Epithelial cell of esophagus (primary cell): ENCODE measurements at regions not wholly inside any gene's neighbourhood (a gene's known extent, or its start where the extent isn't known, plus 50 kb on each side); places are given as distances from the start of the nearest gene placed in this dataset.
A peak's percentile ranks its signal among the peaks of the same experiment; 100 is the strongest.
"Not testable (repeated sequence)": the region's sequence is repeated elsewhere in the genome, so short reads cannot be mapped to it uniquely, and the experiment has no call there.

Experiments used
- DNase-seq: peaks from one replicate; pipeline ENCODE4 v3.0.0; 2010; ENCODE audit warnings: low read depth
- H3K4me3 ChIP-seq: 2 replicates; pipeline ENCODE4 v1.5.1; 2011; ENCODE audit warnings: mild to moderate bottlenecking, low read length, control low read depth
- TF ChIP-seq, protein P1 (sequence below): IDR thresholded peaks from 2 replicates; pipeline ENCODE4 v1.5.1; 2011; ENCODE audit warnings: low read depth, mild to moderate bottlenecking, low read length, control low read depth, inconsistent platforms; ENCODE audit not compliant: insufficient read depth; ENCODE audit errors: missing control alignments

DNA sequence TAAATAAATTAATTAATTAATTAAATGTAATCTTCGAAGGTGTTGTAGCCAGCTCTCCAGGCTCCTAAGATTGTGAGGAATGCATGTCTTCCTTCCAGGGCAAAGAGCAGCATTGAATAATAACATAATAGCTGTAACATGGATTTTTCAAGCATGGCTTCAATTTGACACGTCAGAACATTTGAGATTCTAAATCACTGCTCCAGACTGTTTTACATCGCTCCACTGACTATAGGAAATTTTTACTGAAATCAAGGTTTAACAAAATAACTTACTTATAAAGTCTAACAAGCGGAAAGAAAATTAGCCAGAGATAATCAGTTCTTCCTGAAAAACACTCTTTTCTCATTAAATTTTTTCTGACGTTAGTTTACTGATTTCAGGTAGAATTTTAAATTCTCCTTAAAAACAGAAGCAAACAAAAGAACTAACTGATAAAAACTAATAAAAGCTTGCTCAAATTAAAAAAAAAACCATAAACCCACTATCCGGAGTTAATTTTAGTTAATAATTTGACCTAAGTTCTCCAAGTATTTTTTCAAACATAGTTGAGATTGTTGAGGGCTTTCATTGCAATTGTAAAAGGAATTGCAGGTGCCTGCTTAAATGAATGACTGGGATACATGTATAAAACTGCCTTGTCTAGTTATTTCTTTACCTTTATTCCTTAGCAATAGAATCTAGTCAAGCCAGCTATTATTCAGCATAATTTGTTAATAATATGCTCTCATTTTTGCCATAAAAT lies 51.2 kb upstream of the SGCE start:
- H3K4me3 ChIP-seq = no peak overlapping the region
- TF ChIP-seq, protein P1, sequence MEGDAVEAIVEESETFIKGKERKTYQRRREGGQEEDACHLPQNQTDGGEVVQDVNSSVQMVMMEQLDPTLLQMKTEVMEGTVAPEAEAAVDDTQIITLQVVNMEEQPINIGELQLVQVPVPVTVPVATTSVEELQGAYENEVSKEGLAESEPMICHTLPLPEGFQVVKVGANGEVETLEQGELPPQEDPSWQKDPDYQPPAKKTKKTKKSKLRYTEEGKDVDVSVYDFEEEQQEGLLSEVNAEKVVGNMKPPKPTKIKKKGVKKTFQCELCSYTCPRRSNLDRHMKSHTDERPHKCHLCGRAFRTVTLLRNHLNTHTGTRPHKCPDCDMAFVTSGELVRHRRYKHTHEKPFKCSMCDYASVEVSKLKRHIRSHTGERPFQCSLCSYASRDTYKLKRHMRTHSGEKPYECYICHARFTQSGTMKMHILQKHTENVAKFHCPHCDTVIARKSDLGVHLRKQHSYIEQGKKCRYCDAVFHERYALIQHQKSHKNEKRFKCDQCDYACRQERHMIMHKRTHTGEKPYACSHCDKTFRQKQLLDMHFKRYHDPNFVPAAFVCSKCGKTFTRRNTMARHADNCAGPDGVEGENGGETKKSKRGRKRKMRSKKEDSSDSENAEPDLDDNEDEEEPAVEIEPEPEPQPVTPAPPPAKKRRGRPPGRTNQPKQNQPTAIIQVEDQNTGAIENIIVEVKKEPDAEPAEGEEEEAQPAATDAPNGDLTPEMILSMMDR = no peak
- DNase-seq = no peak

DNA sequence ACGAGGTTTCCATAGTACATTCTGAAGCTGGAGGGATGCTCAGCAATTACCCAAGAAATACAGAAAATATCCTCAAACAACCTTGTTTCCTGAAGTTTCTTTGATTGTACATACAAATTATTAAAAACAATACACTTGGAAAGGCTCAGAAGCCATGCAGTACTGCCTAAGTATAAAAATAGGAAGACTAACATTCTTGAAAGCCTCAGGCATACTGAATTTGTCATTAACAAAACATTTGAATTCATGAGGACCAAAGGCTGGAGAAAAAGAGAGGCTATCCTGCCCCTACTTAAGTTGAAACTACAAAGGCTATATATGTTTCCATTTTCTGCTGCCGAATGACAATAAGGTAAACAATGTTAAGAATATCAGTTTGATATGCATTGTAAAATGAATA lies 54.3 kb upstream of the SGCE start:
- DNase-seq = no peak
- H3K4me3 ChIP-seq = no peak overlapping the region
- TF ChIP-seq, protein P1 = no peak

DNA sequence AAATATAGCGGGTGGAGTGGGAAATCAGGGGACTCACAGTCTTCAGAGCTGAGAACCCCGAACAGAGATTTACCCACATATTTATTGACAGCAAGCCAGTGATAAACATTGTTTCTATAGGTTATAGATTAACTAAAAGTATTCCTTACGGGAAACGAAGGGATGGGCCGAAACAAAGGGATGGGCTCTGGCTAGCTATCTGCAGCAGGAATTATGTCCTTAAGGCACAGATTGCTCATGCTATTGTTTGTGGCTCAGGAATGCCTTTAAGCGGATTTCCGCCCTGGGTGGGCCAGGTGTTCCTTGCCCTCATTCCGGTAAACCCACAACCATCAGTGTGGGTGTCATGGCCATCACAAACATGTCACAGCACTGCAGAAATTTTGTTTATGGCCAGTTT lies 66.4 kb upstream of the SGCE start:
- not testable (repeated sequence) for DNase-seq, H3K4me3 ChIP-seq

DNA sequence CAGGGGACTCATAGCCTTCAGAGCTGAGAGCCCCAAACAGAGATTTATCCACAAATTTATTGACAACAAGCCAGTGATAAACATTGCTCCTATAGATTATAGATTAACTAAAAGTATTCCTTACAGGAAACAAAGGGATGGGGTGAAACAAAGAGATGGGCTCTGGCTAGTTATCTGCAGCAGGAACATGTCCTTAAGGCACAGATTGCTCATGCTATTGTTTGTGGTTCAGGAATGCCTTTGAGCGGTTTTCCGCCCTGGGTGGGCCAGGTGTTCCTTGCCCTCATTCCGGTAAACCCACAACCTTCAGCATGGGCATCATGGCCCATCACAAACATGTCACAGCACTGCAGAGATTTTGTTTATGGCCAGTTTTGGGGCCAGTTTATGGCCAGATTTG lies 73.0 kb upstream of the SGCE start:
- DNase-seq = not testable (repeated sequence)

DNA sequence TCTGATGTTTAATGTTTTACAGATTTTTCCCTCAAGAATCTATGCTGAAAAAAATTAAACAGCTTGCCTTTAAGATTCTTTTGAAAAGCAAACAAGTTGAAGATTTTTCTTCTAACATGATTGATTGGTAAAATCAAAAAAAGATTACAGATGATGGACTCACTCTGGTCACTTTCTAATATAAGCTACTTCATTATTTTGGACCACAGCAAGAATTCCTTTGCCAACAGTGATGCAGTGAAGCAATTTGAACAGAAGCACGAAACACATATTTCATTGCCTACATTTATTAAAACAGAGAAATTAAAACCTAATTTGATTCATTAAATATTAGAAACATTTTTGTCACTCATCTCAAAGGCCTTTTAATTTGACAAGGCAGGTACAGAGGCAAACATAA lies 82.1 kb upstream of the SGCE start:
- TF ChIP-seq, protein P1 = no peak
- no peak for DNase-seq
- no peak overlapping the region for H3K4me3 ChIP-seq

More for the DNA sequence above, 73.0 kb upstream of the SGCE start:
- H3K4me3 ChIP-seq = not testable (repeated sequence)

DNA sequence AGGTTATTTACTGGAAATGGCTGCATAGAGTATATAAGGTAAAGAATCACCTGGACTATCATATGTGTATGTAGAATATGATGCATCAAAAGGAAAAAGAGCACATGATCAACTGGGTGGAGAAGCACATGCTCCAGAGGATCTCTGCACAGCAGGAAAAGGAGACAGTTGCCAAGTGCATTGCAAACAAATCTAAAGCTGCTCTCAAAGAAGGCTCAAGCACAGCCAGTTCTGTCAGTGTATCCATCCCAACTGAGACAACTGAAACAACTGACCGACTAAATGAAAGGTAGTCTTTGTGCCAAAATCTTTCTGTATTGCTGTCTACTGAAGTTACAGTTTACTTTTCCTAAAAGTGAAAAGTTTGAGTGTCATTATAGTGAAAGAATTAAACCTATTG lies 83.2 kb upstream of the SGCE start:
- H3K4me3 ChIP-seq = no peak overlapping the region
- TF ChIP-seq, protein P1 = no peak
- no peak for DNase-seq

DNA sequence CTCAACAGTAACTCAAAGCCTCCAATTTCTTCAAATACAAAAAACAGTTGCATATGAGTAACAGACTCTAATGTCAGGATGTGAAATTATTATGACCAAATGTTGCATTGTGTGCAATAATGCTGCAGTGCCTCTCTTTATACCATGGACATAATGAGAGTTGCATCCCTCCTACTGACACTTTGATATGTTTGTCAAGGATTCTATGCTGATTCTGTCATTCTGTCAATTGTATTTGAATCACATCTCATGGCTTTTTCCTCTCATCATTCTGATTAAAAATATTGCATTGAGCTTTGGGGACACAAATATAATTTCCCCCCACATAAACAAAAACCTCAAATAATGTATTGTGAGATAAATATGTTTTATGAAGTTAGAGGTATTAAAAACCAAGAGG lies 84.6 kb upstream of the SGCE start:
- DNase-seq = no peak
- no peak overlapping the region for H3K4me3 ChIP-seq
- TF ChIP-seq, protein P1 = no peak

DNA sequence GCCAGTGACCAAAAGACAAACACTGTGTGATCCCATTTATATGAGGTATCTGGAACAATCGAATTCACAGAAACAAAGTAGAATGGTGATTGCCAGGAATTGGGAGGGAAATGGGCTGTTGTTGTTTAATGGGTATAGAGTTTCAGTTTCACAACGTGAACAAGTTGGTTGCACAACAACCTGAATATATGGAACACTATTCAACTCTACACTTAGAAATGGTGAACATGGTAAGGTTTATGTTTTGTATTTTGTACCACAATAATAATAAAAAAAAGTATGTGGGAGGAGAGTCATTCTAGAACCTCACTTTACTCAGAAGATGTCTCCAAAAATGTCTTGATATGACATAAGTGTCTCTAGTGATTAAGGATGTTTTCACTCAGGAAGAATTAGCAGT lies 85.2 kb upstream of the SGCE start:
- peak; percentile 5 for DNase-seq
- no peak overlapping the region for H3K4me3 ChIP-seq
- TF ChIP-seq, protein P1 = no peak
